KG1 (cell line): ENCODE measurements at regions not wholly inside any gene's neighbourhood (a gene's known extent, or its start where the extent isn't known, plus 50 kb on each side); places are given as distances from the start of the nearest gene placed in this dataset.

Experiments
- DNase-seq: peaks from one replicate; lab custom pipeline; 2025; lab: John Stamatoyannopoulos, UW

GRCh38 chr5:2442496-2443354 is 308.8 kb downstream of the IRX2 start:
- no peak for DNase-seq

- no peak for DNase-seq
Measured at GRCh38 chr5:2441495-2442180, 309.8 kb downstream of the IRX2 start.

- no peak for DNase-seq
Measured at GRCh38 chr5:2439608-2440007, 311.9 kb downstream of the IRX2 start.

GRCh38 chr5:2433086-2433485 is 318.4 kb downstream of the IRX2 start:
- no peak for DNase-seq

GRCh38 chr5:2432076-2432920 is 319.2 kb downstream of the IRX2 start:
- no peak for DNase-seq

GRCh38 chr5:2430606-2431005 is 320.9 kb downstream of the IRX2 start:
- DNase-seq: no peak

GRCh38 chr5:2427983-2428382 is 323.5 kb downstream of the IRX2 start:
- DNase-seq: no peak

GRCh38 chr5:2423634-2424033 is 327.8 kb downstream of the IRX2 start:
- DNase-seq: no peak

GRCh38 chr5:2417301-2417700 is 334.2 kb downstream of the IRX2 start:
- no peak for DNase-seq

GRCh38 chr5:2415678-2416077 is 335.8 kb downstream of the IRX2 start:
- no peak for DNase-seq

- no peak for DNase-seq
Measured at GRCh38 chr5:2410451-2410850, 341.0 kb downstream of the IRX2 start.

- no peak for DNase-seq
Measured at GRCh38 chr5:2403296-2403695, 348.2 kb downstream of the IRX2 start.

- no peak for DNase-seq
Measured at GRCh38 chr5:2399804-2400203, 351.7 kb downstream of the IRX2 start.

GRCh38 chr5:2399096-2399495 is 352.4 kb downstream of the IRX2 start:
- no peak for DNase-seq

GRCh38 chr5:2393556-2393955 is 357.9 kb downstream of the IRX2 start:
- DNase-seq: no peak

- no peak for DNase-seq
Measured at GRCh38 chr5:2391566-2391965, 359.9 kb downstream of the IRX2 start.

- no peak for DNase-seq
Measured at GRCh38 chr5:2391021-2391420, 360.5 kb downstream of the IRX2 start.

GRCh38 chr5:2388571-2388970 is 362.9 kb downstream of the IRX2 start:
- DNase-seq: no peak

GRCh38 chr5:2387634-2388325 is 363.7 kb downstream of the IRX2 start:
- DNase-seq: no peak

- DNase-seq: no peak
Measured at GRCh38 chr5:2387250-2387633, 364.2 kb downstream of the IRX2 start.

- DNase-seq: no peak
Measured at GRCh38 chr5:2385818-2386217, 365.7 kb downstream of the IRX2 start.

GRCh38 chr5:2383698-2384065 is 367.8 kb downstream of the IRX2 start:
- no peak for DNase-seq
